ENCODE measurements at regions not wholly inside any gene's neighbourhood (a gene's known extent, or its start where the extent isn't known, plus 50 kb on each side); places are given as distances from the start of the nearest gene placed in this dataset.
"Not testable (repeated sequence)": the region's sequence is repeated elsewhere in the genome, so short reads cannot be mapped to it uniquely, and the experiment has no call there.

DNA sequence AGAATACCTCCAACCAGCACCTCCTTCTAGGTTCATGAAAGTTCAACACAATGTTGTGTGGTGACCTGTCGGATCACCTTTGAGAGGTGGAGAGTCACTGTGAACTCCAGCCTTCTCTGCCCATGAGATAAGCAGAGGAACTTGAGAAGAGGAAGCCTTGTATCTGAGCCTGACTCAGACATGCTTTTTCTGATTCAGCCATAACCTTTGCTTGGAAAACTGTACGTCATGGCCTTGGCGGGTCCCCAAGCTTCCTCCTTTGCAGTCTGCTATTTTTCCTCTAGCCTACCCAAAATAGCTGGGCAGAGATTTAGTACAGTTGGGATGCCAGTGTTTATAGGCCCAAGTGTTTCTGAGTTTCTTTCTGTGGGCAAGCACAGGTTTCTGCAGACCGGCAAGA, 274.7 kb downstream of the CETN3 start:
- intact Hi-C loops (cut with micrococcal nuclease) = no loop called here

DNA sequence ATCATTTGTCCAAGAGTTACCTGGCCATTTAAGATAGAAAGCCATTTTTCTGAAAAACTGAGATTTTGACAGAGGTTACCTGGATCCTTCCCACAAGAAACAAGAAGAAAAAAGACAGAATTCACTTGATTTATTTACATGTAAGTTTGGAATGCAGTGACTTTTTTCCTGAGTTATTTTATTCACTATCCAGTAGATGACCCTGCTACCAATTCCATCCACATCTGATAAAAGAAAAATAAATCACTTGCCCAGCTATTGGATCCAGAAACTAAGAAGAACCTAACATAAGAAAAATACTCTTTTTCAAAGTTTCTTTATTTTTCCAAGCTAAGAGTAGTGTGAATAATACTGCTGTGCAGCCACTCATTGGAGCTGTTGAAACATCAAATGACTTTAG, 275.2 kb downstream of the CETN3 start:
- intact Hi-C loops (cut with micrococcal nuclease) = no loop called here

DNA sequence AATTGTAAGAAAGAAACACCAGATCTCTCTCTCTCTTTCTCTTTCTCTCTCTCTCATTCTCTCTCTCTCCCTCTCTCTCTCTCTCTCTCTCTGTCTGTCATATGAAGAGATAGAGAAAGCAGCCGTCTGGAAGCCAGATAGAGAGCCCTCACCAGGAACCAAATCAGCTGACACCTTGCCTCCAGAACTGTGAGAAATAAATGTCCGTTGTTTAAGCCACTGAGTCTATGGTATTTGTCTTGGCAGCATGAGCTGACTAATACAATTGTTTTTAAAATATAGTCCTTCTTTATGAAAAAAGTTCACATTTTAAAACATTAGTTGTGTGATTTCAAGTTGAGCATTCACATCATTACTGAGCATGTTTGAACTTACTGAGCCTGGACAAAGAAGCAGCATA, 275.6 kb downstream of the CETN3 start:
- intact Hi-C loops (cut with micrococcal nuclease) = no loop called here

DNA sequence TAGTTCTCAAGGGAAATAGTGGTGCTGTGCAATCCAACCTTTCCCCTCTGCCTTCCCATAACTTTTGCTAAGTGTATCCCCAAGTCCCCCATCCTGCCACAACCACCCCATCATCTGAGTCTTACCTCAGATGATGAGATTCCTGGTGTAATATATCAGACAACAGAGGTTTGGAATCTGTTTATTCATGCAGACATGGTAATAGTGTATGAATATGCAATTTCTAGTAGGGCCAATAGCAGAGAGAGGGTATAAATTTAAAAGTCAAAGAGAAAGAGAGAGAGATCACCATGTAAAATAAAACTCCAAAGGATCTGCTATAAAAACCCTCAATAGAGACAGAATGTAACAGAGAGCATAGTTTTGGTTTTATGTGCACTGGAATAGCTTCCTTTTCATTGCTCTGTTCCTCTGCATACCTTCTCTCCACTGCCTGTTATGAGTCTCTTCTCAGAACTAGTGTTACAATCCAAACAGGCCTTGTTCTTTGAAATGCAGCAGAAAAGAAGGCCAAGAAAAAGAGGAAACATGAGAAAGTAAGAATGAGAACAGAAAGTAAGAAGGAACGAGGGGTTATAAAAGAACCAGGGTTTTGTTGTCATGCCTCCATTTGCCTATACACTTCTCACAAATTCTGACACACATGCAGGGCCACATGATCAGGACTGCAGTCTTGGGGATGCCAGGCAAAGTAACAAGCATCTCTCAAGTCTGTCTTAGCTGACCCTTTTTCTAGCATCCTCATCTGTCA, 278.0 kb downstream of the CETN3 start:
- intact Hi-C loops (cut with micrococcal nuclease) = no loop called here

DNA sequence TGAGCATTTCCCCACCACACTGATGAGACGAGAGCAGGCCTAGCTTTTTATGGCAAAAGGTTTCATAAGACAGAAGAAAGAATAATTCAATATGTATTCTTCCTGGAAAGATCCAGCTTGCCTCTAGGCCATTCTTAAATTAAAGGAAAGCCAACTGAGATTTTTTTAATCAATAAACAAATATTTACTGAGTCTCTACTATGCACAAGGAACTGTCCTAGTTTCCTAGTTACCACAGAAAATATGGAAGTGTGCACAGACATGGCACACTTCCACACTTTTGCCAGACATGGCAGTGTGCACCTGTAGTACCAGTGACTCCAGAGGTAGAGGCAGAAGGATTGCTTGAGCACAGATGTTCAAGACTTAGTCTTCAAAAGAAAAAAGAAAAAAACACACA, 281.0 kb downstream of the CETN3 start:
- intact Hi-C loops (cut with micrococcal nuclease) = no loop called here

DNA sequence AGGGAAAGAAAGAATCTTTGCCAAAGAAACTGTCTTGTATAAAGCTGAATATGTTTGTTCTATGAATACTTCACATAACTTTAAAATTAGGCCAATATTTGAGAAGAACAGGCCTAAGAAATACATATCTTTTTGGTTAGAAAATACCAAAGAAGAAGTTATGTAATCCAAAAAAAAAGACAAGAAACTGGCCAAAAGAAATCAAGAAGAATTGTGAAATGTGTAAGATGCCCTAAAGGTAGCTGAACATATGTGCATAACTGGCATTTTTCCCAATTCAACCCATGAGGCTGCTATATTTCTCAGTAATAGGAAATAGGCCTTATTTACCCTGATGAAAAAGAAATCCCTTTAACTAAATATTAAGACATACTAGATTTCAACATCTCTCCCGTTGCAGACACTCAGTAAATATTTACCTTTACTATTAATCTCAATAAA, 290.0 kb downstream of the CETN3 start:
- intact Hi-C loops (cut with micrococcal nuclease) = no loop called here

DNA sequence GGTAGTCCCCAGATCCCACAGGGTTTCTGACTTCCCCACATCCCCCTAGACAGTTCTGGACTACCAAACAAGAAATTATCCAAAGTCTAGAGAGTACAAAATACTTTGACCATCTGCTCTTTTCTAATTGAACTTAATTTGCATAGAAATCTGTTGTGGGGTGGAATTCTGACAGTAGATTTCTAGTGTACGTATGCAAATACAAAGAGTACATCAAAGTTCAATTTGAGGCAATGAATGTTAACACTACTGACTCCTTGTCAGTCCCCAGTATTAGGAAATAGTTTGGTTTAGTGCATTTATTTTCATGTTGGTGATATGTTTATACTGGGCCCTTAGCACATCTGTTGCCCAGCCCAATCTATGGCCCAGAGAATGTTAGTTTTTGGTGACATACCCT, 292.6 kb downstream of the CETN3 start:
- intact Hi-C loops (cut with micrococcal nuclease) = no loop called here

DNA sequence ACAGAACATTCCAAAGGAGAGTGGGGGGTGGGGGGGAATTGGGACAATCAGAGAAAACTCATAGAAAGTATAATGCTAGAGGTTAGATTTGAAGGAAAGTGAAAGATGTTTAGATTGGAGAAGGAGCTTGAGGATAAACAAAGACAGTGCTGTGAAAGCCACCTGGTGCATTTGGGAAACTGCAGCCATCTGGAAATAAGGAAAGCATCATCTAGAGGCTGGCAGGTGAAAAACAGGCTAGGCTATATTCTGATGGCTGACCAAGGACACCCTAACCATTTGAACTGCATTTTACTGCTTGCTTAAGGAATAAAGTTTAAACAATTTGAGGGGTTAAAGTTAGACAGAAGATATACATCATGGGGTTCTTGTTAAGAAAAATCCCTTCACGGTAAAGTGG, 296.4 kb downstream of the CETN3 start:
- intact Hi-C loops (cut with micrococcal nuclease) = no loop called here

DNA sequence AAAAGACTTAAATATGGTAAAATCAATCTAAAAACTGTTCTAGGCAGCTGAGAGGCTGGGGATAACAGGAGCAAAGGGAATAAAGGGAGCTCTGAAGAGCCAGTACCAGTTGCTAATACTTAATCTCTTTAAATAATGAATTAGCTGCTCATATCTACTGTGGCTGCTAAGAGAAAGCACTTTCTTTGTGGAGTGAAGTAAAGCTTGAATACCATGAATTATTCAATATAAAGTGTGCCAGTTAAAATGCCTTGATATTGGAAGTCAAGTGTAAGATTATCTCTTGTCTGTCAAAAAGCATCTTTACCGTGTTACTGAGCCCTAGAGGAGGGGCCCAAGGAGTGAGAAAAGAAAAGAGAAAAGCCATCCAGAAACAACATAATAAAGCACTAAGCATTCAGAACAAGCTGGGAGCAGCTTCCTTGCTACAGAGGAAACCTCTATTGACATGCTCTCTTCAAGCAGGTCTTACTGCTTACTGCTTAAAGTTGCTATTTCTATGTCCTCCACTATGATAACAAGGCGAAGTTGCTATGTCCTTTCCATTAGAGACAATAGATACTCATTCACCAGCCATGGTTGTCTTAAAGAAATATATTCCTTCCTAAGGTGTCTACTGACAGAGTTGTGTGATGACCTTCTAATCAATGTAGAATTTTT, 297.4 kb downstream of the CETN3 start:
- intact Hi-C loops (cut with micrococcal nuclease) = no loop called here

DNA sequence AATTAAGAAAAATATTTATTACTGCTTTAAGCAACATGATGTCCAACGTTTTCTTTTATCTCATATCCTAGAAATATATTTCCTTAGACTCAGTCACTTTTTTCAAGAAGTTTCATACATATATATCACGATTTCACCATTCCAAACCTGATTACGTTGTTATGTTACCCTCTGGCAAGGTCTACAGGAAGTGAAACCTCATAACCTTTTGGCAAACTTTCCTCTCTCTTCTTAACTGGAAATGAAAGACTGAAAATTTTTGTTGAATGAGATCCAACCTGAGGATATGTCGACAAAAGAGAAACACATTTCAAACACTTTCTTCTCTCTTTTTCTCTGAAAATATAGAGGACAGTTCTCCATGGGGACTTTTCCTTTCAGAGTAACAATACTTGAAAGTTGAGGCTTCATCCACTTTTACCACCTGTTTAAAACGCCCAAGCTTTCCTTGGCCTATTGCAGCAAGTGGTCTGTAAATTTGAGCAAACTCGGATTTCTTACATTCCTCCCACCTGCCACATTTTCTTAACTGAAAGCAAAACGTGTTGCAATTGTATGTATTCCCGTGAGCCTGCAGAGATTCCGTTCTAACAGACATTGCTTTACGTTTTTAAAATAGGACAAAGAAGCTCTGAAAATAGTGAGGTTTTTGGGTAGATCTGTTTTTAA, 298.1 kb downstream of the CETN3 start:
- intact Hi-C loops (cut with micrococcal nuclease) = no loop called here

DNA sequence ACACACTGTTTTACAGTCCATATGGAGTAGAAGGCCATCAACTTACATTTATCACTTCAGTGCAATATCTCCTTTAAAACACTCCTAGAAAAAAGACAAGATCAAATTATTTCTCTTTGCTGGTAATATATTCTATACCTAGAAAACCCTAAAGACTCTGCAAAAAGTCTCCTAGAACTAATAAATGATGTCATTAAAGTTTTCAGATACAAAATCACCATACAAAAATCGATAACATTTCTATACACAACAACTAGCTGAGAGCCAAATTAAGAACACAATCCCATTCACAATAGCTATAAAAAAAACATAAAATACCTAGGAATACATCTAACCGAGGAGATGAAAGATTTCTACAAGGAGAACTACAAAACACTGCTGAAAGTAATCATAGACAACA, 300.3 kb downstream of the CETN3 start:
- intact Hi-C loops (cut with micrococcal nuclease) = no loop called here

DNA sequence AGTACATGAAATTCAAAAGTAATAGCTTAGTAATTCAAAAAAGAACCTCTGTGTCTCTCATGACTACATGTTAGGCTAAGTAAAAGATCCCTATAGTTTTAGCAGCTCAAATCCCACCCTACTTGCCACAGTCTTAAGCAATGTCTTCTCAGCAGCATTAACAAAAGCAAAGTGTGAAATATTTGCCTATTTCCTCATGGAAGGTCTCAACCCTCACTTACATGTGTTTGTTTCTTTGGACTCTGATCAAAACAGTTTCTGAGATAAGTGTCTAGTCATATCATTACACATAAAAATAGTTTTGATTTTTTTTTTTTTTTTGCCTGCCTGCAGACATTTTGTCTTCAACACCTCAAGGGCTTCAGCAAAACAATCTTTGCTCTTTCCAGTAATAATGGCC, 310.5 kb downstream of the CETN3 start:
- intact Hi-C loops (cut with micrococcal nuclease) = no loop called here

DNA sequence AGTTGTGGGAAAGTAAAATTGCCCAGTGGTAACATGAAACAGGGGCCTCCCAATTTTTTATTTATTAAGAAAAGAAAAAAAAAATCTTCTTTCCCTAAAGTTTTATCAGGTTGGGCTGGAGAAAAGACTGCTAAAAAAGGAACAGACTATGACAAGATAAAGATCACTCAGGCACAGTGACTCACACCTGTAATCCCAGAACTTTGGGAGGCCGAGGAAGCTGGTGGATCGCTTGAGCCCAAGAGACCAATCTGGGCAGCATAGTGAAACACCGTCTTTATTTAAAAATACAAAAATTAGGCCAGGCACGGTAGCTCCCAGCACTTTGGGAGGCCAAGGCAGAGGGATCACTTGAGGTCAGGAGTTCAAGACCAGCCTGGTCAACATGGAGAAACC, 312.5 kb downstream of the CETN3 start:
- intact Hi-C loops (cut with micrococcal nuclease) = no loop called here

DNA sequence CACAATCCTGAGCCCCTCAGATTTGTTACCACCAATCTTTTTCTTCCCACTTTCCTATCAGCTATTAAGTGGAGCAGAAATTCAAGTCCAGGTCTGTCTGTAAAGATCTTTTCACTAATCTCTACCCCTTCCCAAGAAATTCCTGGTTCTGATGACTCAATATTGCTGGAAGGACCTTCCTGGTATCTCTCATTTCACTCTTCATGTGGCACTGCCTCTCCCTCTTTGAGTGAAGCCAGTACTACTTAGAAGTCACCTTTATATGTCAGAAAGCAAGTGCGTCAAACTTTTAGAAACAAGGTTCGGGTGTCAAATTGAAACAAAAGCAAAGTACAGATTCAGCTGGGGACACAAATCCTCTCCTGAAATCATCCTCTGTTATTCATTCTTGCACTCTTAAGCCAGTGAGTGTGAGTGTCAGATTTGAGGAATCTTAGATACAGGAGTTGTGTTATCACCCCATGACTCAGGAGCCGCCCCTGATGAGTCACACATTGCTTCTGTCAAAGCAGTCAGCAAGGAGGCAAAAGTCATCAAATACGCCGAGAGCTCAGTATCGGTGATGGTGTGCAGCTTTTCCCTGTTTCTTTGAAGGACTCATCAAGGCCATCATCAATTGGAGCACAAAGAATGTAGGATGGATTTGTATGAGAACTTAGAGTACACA, 313.0 kb downstream of the CETN3 start:
- intact Hi-C loops (cut with micrococcal nuclease) = no loop called here

DNA sequence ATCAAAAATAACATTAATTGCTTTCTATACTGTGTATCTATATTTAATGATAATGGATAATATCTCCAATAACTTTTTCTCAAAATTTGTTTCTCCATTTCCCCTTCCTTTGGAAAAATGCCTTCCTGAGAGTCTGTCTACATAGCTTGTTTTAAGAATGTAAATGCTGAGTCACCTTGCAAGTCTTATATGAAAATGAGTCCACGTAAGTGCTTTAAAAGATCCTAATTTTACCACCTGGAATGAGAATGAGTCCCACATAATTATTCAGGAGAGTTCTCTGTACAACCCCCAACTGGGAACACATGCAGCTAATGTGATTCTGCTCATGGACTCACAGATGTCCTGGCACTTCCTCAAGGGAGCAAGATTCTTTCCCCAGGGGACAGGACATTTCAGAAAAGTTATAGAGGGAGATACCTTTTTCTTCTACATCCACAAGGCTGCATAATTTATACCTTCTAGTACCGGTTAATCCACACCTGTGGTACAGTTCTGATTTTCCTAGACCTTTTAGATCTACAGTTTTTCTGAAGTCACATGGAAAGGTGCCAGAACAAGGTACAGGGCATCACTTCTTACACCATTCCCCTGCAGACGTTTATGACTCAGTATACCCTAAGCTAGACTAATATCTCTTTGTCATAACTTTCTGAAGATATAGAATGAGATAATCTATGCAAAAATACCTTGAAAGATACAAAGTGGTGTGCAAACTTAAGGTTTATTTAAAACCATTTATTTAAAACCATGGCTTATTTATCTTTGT, 314.1 kb downstream of the CETN3 start:
- intact Hi-C loops (cut with micrococcal nuclease) = no loop called here

DNA sequence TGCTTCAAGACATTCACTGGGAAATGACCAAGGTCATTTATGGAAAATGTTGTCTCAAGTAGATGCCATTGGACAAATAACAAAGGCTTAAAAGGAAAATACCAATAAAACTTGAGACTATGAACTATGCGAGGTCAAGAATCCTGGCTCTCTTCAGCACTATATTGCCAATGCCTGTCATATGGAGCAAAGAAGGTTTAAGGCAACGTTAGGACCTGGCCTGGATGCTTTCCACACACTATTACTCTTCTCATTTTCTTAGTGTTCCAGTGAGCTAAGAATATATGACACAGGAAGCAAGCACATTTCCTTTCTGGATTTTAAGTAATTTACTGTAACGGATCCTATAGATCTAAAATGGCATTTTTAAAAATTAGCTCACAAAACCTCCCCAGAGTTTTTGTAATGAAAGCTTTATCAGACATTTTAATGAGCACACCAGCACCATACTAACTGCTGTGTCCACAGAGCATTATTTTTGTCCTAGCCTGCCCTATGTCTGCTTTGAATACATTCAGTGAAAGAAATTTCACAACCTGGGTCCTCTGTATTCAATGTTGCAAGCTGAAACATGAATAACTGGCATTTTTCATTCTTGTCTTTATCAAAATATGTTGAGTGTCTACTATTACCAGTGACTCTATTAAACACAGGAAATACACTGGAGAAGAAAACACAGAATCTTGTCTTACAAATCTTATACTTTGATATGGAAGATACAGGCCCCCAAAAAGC, 315.6 kb downstream of the CETN3 start:
- intact Hi-C loops (cut with micrococcal nuclease) = no loop called here

DNA sequence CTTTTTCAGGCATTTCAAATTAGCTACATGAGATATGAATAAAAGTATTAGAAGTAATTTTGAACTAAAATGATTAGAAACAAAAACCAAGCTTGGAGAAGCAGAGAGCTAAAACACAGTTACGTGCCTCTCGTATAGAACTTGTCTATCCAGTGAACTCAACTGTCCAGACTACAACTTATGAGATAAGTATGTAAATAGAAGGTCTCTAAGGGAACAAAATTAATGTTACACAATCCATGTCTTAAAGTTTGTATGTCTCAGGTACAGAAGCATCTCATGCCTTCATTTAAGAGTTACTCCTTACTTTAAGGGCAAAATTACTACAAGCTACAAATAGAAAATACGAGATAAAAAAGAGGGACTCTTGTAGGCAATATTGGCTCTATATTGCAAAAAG, 316.8 kb downstream of the CETN3 start:
- intact Hi-C loops (cut with micrococcal nuclease) = no loop called here

DNA sequence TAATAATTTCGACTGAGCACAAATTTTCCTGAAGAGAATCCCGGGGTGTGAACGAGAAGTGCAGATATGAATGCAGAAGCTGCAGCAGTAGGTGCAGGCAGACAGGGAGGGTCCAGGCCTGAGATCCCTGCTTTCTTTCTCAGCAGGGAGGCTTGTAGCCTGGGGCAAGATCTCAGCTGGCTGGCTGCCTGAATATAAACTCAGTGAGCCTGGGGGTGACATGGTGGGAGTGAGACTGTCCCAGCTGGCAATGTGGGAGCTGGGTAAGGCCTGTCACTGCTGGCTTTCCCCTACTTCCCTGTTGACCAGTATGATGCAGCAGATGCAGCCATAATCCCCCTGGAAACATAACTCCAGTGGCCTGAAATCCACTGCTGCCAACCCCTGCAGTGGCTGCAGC, 325.2 kb downstream of the CETN3 start:
- intact Hi-C loops (cut with micrococcal nuclease) = no loop called here

DNA sequence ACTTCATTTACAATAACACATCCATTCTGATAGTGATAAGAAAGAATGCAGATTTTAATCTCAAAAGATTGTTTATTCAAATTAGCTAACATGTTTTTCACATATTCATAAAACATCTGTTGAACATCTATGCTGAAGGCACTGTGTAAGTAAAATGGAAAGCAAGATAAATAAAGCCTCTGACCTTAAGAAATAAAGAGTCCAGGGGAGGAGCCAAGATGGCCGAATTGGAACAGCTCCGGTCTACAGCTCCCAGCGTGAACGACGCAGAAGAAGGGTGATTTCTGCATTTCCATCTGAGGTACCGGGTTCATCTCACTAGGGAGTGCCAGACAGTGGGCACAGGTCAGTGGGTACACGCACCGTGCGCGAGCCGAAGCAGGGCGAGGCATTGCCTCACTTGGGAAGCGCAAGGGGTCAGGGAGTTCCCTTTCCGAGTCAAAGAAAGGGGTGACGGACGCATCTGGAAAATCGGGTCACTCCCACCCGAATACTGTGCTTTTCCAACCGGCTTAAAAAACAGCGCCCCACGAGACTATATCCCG, 336.5 kb downstream of the CETN3 start:
- intact Hi-C loops (cut with micrococcal nuclease) = not testable (repeated sequence)

DNA sequence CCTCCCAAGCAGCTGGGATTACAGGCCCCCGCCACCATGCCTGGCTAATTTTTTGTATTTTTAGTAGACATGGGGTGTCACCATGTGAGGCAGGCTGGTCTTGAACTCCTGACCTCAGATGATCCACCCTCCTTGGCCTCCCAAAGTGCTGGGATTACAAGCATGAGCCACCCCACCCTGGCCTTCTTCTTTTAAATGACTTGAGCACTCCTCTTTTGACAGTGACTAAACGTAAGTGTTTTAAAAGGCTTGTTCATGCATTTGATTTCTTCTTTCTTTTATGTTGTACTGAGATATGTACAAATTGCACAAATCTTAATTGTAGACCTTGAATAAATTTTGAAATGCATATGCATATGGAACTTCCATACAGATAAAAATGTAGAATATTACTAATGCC, 337.9 kb downstream of the CETN3 start:
- intact Hi-C loops (cut with micrococcal nuclease) = no loop called here

Measured in T-helper 1 cell treated with Interleukin-12 subunit alpha and Interleukin-12 subunit beta and Interleukin-4 antibody, amounts not matched to agents 30 ng/mL and 1 ng/mL, for 36 hours (primary cell).